ENCODE measurements at regions not wholly inside any gene's neighbourhood (a gene's known extent, or its start where the extent isn't known, plus 50 kb on each side); places are given as distances from the start of the nearest gene placed in this dataset.

DNA sequence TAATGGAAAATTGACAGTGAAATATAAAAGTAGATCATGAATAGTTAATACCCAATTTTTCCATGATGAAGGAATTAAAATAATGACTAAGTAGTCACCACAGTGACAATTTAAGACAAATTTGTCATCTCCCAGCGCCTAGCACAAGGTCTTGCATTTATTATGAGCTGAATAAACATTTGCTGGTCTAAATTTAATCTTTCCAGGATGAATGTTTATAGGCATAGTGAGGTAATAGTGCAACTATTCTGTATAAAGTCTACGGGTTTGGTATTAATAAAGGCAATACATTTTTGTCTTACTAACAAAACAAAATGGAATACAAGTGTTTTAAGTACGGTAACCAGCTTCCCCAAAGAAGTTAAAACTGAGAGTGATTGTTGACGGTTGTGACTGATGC is 209.3 kb downstream of the CD47 start:
- no peaks in the 10 kb centered on the region for H3K79me2 ChIP-seq (ENCODE audit: insufficient read depth)
- no peak overlapping the region for H2AFZ ChIP-seq (ENCODE audit: low read depth)
- H3K36me3 ChIP-seq (replicated peaks in 1 of 2; ENCODE audit: control insufficient read depth in 1 of 2, insufficient read depth in 2 of 2, low read length in 1 of 2) = no peaks in the 10 kb centered on the region
- no peak for DNase-seq
- H3K9me3 ChIP-seq = no peaks in the 10 kb centered on the region
- WGBS (ENCODE audit: low lambda C conversion rate) = 79% methylated on average over 4 of the region's 4 CpGs
- H4K20me1 ChIP-seq (ENCODE audit: insufficient read depth) = no peaks in the 10 kb centered on the region
- H3K27ac ChIP-seq (ENCODE audit: low read depth in 2 of 2, low read length in 1 of 2) = no peak overlapping the region
- no peak overlapping the region for H3K4me2 ChIP-seq
- H3F3A ChIP-seq (replicated peaks; ENCODE audit: insufficient read depth) = peaks cover 2% of the 10 kb centered on the region
- no peak overlapping the region for H3K4me3 ChIP-seq (ENCODE audit: low read depth in 2 of 2, low read length in 1 of 2)
- ChIA-PET POLR2A (no interaction called here), CTCF (interaction anchor here (1.2 kb wide), 1 partner anchor 47 kb away, joined by 3 read pairs; no protein-coding TSS in a partner anchor)
- H3K27me3 ChIP-seq (ENCODE audit: insufficient read depth) = no peaks in the 10 kb centered on the region
- no peak overlapping the region for H3K9ac ChIP-seq
- H3K9me2 ChIP-seq = no peaks in the 10 kb centered on the region
- no peak for TF ChIP-seq FOSL2 (IDR thresholded peaks at IDR 0.05; ENCODE audit: borderline replicate concordance, low read depth)
- TF ChIP-seq EZH2phosphoT487 (IDR thresholded peaks at IDR 0.05; ENCODE audit: borderline replicate concordance, low read depth) = no peak
- no peak for TF ChIP-seq RFX5 (IDR thresholded peaks at IDR 0.05; ENCODE audit: low read length)
- TF ChIP-seq TEAD4 (IDR thresholded peaks at IDR 0.05; ENCODE audit: borderline replicate concordance, insufficient read depth) = no peak
- TF ChIP-seq EP300 (IDR thresholded peaks at IDR 0.05; ENCODE audit: borderline replicate concordance in 1 of 2, low read depth in 1 of 2, low read length in 1 of 2) = no peak
- H3K4me1 ChIP-seq (ENCODE audit: control insufficient read depth in 1 of 2, insufficient read depth in 2 of 2, low read depth in 1 of 2, low read length in 1 of 2) = no peaks in the 10 kb centered on the region

DNA sequence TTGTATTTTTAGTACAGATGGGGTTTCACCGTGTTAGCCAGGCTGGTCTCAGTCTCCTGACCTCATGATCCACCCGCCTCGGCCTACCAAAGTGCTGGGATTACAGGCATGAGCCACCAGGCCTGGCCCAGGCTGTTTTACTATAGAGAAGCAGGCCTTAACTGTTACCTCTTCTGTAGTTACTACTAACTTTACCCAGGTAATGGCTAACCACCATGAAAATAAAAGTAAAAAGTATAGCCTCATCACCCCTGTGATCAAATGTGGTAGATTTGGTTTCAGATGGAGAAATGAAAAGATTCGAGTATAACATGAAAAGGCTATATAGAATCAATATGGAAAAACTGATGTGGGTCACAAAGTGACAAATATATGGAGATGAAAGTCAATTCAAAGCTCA is 210.1 kb downstream of the CD47 start:
- Histone ChIP-seq H3K27me3 (ENCODE audit: insufficient read depth) (no peaks in the 10 kb centered on the region), H3K79me2 (ENCODE audit: insufficient read depth) (no peaks in the 10 kb centered on the region), H3K9me3 (no peaks in the 10 kb centered on the region), H3K4me2 (no peak overlapping the region), H2AFZ (ENCODE audit: low read depth) (no peak overlapping the region), H3K9ac (no peak overlapping the region), H3K4me1 (ENCODE audit: control insufficient read depth in 1 of 2, insufficient read depth in 2 of 2, low read depth in 1 of 2, low read length in 1 of 2) (no peaks in the 10 kb centered on the region), H3F3A (replicated peaks; ENCODE audit: insufficient read depth) (peaks cover 2% of the 10 kb centered on the region), H3K36me3 (replicated peaks in 1 of 2; ENCODE audit: control insufficient read depth in 1 of 2, insufficient read depth in 2 of 2, low read length in 1 of 2) (no peaks in the 10 kb centered on the region), H3K27ac (ENCODE audit: low read depth in 2 of 2, low read length in 1 of 2) (no peak overlapping the region), H3K4me3 (ENCODE audit: low read depth in 2 of 2, low read length in 1 of 2) (no peak overlapping the region), H4K20me1 (ENCODE audit: insufficient read depth) (no peaks in the 10 kb centered on the region), H3K9me2 (no peaks in the 10 kb centered on the region)
- WGBS (ENCODE audit: low lambda C conversion rate) = 88% methylated on average over 4 of the region's 4 CpGs
- ChIA-PET CTCF (interaction anchor here (0.7 to 1.2 kb wide), 3 partner anchors 12 to 119 kb away, joined by 3 read pairs; no protein-coding TSS in a partner anchor), POLR2A (no interaction called here)
- TF ChIP-seq JUND (IDR thresholded peaks at IDR 0.05) (no peak), MEF2A (IDR thresholded peaks at IDR 0.05; ENCODE audit: borderline replicate concordance, low read depth) (no peak), RFX5 (IDR thresholded peaks at IDR 0.05; ENCODE audit: low read length) (no peak), RCOR1 (IDR thresholded peaks at IDR 0.05; ENCODE audit: low read length) (no peak), YY1 (IDR thresholded peaks at IDR 0.05; ENCODE audit: low read depth) (no peak), RXRA (IDR thresholded peaks at IDR 0.05; ENCODE audit: borderline replicate concordance, low read depth) (no peak), POLR2AphosphoS5 (IDR thresholded peaks at IDR 0.05; ENCODE audit: low read depth, low read length) (no peak), FOSL2 (IDR thresholded peaks at IDR 0.05; ENCODE audit: borderline replicate concordance, low read depth) (no peak), NFIC (IDR thresholded peaks at IDR 0.05; ENCODE audit: borderline replicate concordance) (no peak), TCF12 (IDR thresholded peaks at IDR 0.05) (no peak), CHD2 (IDR thresholded peaks at IDR 0.05; ENCODE audit: low read length, partially characterized antibody) (no peak), GATA2 (CRISPR knock-in tag; IDR thresholded peaks at IDR 0.05) (no peak), ELF1 (IDR thresholded peaks at IDR 0.05) (no peak), TAF1 (IDR thresholded peaks at IDR 0.05; ENCODE audit: borderline replicate concordance, low read depth, low read length) (no peak)
- TF ChIP-seq, protein P1, sequence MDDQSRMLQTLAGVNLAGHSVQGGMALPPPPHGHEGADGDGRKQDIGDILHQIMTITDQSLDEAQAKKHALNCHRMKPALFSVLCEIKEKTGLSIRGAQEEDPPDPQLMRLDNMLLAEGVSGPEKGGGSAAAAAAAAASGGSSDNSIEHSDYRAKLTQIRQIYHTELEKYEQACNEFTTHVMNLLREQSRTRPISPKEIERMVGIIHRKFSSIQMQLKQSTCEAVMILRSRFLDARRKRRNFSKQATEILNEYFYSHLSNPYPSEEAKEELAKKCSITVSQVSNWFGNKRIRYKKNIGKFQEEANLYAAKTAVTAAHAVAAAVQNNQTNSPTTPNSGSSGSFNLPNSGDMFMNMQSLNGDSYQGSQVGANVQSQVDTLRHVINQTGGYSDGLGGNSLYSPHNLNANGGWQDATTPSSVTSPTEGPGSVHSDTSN (IDR thresholded peaks at IDR 0.05) = no peak
- TF ChIP-seq, protein P2, sequence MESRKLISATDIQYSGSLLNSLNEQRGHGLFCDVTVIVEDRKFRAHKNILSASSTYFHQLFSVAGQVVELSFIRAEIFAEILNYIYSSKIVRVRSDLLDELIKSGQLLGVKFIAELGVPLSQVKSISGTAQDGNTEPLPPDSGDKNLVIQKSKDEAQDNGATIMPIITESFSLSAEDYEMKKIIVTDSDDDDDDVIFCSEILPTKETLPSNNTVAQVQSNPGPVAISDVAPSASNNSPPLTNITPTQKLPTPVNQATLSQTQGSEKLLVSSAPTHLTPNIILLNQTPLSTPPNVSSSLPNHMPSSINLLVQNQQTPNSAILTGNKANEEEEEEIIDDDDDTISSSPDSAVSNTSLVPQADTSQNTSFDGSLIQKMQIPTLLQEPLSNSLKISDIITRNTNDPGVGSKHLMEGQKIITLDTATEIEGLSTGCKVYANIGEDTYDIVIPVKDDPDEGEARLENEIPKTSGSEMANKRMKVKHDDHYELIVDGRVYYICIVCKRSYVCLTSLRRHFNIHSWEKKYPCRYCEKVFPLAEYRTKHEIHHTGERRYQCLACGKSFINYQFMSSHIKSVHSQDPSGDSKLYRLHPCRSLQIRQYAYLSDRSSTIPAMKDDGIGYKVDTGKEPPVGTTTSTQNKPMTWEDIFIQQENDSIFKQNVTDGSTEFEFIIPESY (IDR thresholded peaks at IDR 0.05; ENCODE audit: borderline replicate concordance, low read depth) = no peak
- TF ChIP-seq, protein P3, sequence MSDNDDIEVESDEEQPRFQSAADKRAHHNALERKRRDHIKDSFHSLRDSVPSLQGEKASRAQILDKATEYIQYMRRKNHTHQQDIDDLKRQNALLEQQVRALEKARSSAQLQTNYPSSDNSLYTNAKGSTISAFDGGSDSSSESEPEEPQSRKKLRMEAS (IDR thresholded peaks at IDR 0.05; ENCODE audit: low read depth) = no peak
- no peak for DNase-seq

Data from SK-N-SH (cell line).